GM03348 (cell line): ENCODE measurements at regions not wholly inside any gene's neighbourhood (a gene's known extent, or its start where the extent isn't known, plus 50 kb on each side); places are given as distances from the start of the nearest gene placed in this dataset.

ENCODE experiments used
- DNase-seq: peaks from one replicate; pipeline ENCODE4 v3.0.0; 2012; ENCODE audit warnings: low spot score

DNA sequence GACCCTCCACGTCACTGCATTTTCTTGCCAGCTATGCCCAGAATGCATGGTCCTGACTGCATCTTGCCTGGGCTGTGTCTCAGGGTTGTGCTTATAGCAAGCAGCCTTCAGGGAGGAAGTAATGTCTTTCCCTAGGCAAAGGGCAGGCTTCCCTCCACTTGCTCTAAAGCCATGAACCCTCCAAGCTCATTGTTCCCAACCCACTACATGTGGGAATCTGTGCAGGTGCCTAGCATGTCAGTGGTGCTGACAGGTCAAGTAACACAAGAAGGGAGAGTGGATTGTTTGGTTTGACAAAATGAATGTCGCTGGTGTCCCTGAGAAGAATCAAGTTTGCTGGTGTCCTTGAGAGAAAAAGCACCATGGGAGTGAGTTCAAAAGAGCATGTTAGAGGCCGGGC is 53.9 kb upstream of the UCN3 start:
- no peak for DNase-seq

- DNase-seq: no peak
These were observed 53.1 kb upstream of the UCN3 start for GRCh38 chr10:5311617-5312016.

GRCh38 chr10:5314840-5315239 is 49.9 kb upstream of the UCN3 start:
- no peak for DNase-seq
